LoVo (cell line): ENCODE measurements at regions not wholly inside any gene's neighbourhood (a gene's known extent, or its start where the extent isn't known, plus 50 kb on each side); places are given as distances from the start of the nearest gene placed in this dataset.

Experiments used
- DNase-seq: peaks from one replicate; pipeline ENCODE4 v3.0.0-alpha.2; 2016; ENCODE audit warnings: low spot score

GRCh38 chr5:103428411-103428871, 134.1 kb downstream of the NUDT12 start:
- DNase-seq: no peak

GRCh38 chr5:103427326-103427725, 135.3 kb downstream of the NUDT12 start:
- DNase-seq: no peak

- no peak for DNase-seq
These were observed 136.7 kb downstream of the NUDT12 start for GRCh38 chr5:103425686-103426454.

- DNase-seq: no peak
These were observed 138.0 kb downstream of the NUDT12 start for GRCh38 chr5:103424453-103425205.

GRCh38 chr5:103424026-103424425, 138.6 kb downstream of the NUDT12 start:
- DNase-seq: no peak

- no peak for DNase-seq
These were observed 139.8 kb downstream of the NUDT12 start for GRCh38 chr5:103422756-103423155.

GRCh38 chr5:103414604-103415003, 148.0 kb downstream of the NUDT12 start:
- no peak for DNase-seq

GRCh38 chr5:103411711-103412110, 150.9 kb downstream of the NUDT12 start:
- DNase-seq: no peak

GRCh38 chr5:103410172-103410571, 151.6 kb downstream of the MACIR start:
- no peak for DNase-seq

GRCh38 chr5:103409013-103409670, 150.6 kb downstream of the MACIR start:
- DNase-seq: no peak

- DNase-seq: no peak
These were observed 149.8 kb downstream of the MACIR start for GRCh38 chr5:103408408-103408807.

GRCh38 chr5:103407402-103407801, 148.8 kb downstream of the MACIR start:
- no peak for DNase-seq

GRCh38 chr5:103404483-103404882, 145.9 kb downstream of the MACIR start:
- DNase-seq: no peak

GRCh38 chr5:103402851-103403250, 144.3 kb downstream of the MACIR start:
- no peak for DNase-seq

- DNase-seq: no peak
These were observed 139.4 kb downstream of the MACIR start for GRCh38 chr5:103397739-103398581.

GRCh38 chr5:103394676-103395075, 136.1 kb downstream of the MACIR start:
- DNase-seq: no peak

- no peak for DNase-seq
These were observed 134.7 kb downstream of the MACIR start for GRCh38 chr5:103393101-103393754.

- no peak for DNase-seq
These were observed 133.1 kb downstream of the MACIR start for GRCh38 chr5:103391659-103392058.

- no peak for DNase-seq
These were observed 131.3 kb downstream of the MACIR start for GRCh38 chr5:103389846-103390245.

GRCh38 chr5:103389357-103389756, 130.8 kb downstream of the MACIR start:
- DNase-seq: no peak

GRCh38 chr5:103385722-103386121, 127.2 kb downstream of the MACIR start:
- no peak for DNase-seq
